IMR-90 (cell line): ENCODE measurements at regions not wholly inside any gene's neighbourhood (a gene's known extent, or its start where the extent isn't known, plus 50 kb on each side); places are given as distances from the start of the nearest gene placed in this dataset.

ENCODE experiments used
- ATAC-seq: fragments of 200-7000 bp; cut with Tn5 transposase; 2 replicates; pipeline ENCODE4 v1.9.1; 2020; ENCODE audit warnings: low read depth, mild to moderate bottlenecking, moderate library complexity
- BruUV-seq: library from RNA; stranded (reverse); fragments of 400-500 nt; replicated peaks from 2 replicates; lab custom pipeline; 2021; lab: Mats Ljungman, UMichigan
- CTCF ChIA-PET: fragments of 300-600 bp; formaldehyde crosslinking; extraction: SDS; loops from one replicate; lab custom pipeline; 2021; ENCODE audit warnings: antibody characterized with exemption; lab: Yijun Ruan, JAX
- POLR2A ChIA-PET: fragments of 300-600 bp; sonication (Branson Sonifier 250); formaldehyde crosslinking; loops from one replicate; lab custom pipeline; 2022; ENCODE audit warnings: antibody characterized with exemption; ENCODE audit not compliant: unreplicated experiment; lab: Charles Lee
- DNase-seq: peaks from one replicate; pipeline ENCODE4 v3.0.0; 2013
- H2AFZ ChIP-seq: replicated peaks from 2 replicates; pipeline ENCODE3; 2013; ENCODE audit warnings: low read length, mild to moderate bottlenecking; ENCODE audit not compliant: poor library complexity
- H2AK5ac ChIP-seq: 2 replicates; pipeline ENCODE4 v1.6.1; 2013; ENCODE audit warnings: low read depth, low read length, inconsistent platforms
- H2AK9ac ChIP-seq: replicated peaks from 2 replicates; pipeline ENCODE3; 2013; ENCODE audit warnings: mild to moderate bottlenecking, low read depth, low read length, moderate library complexity; ENCODE audit not compliant: poor library complexity
- H2BK120ac ChIP-seq: 2 replicates; pipeline ENCODE4 v1.6.1; 2013; ENCODE audit warnings: low read depth, low read length, inconsistent platforms
- H2BK15ac ChIP-seq: 3 replicates; pipeline ENCODE4 v1.6.1; 2013; ENCODE audit warnings: low read depth, low read length, inconsistent platforms
- H2BK20ac ChIP-seq: 2 replicates; pipeline ENCODE4 v1.6.1; 2013; ENCODE audit warnings: low read depth, mild to moderate bottlenecking, inconsistent platforms, low read length, moderate library complexity
- H2BK5ac ChIP-seq: 2 replicates; pipeline ENCODE4 v1.6.1; 2013; ENCODE audit warnings: mild to moderate bottlenecking, low read depth, low read length, inconsistent platforms; ENCODE audit not compliant: poor library complexity, severe bottlenecking
- H3K14ac ChIP-seq: replicated peaks from 2 replicates; pipeline ENCODE4 v1.6.1; 2013; ENCODE audit warnings: low read depth, low read length, inconsistent platforms
- H3K18ac ChIP-seq: 2 replicates; pipeline ENCODE4 v1.6.1; 2013; ENCODE audit warnings: low read depth, low read length, control low read depth
- H3K23ac ChIP-seq: 2 replicates; pipeline ENCODE4 v1.6.1; 2013; ENCODE audit warnings: low read depth, low read length, inconsistent platforms
- H3K27ac ChIP-seq: 2 replicates; pipeline ENCODE4 v1.5.1; 2013; ENCODE audit warnings: mild to moderate bottlenecking, control low read depth, low read length; ENCODE audit not compliant: insufficient read depth
- H3K27me3 ChIP-seq: 2 replicates; pipeline ENCODE4 v1.6.1; 2013; ENCODE audit warnings: low read length; ENCODE audit not compliant: control insufficient read depth, insufficient read depth
- H3K36me3 ChIP-seq: 2 replicates; pipeline ENCODE4 v1.6.1; 2013; ENCODE audit warnings: low read length, mixed read lengths; ENCODE audit not compliant: control insufficient read depth, insufficient read depth
- H3K4ac ChIP-seq: 2 replicates; pipeline ENCODE4 v1.6.1; 2013; ENCODE audit warnings: low read depth, low read length, inconsistent platforms
- H3K4me1 ChIP-seq: 2 replicates; pipeline ENCODE4 v1.6.1; 2013; ENCODE audit warnings: low read length, mixed read lengths; ENCODE audit not compliant: control insufficient read depth, insufficient read depth
- H3K4me2 ChIP-seq: 2 replicates; pipeline ENCODE4 v1.6.1; 2013; ENCODE audit warnings: low read depth, mild to moderate bottlenecking, control low read depth, low read length, moderate library complexity
- H3K4me3 ChIP-seq: 2 replicates; pipeline ENCODE4 v1.5.1; 2013; ENCODE audit warnings: low read depth, mild to moderate bottlenecking, control low read depth, low read length, moderate library complexity; ENCODE audit not compliant: insufficient read depth
- H3K56ac ChIP-seq: 2 replicates; pipeline ENCODE4 v1.6.1; 2013; ENCODE audit warnings: low read length, inconsistent platforms; ENCODE audit not compliant: insufficient read depth; ENCODE audit errors: extremely low read depth
- H3K79me1 ChIP-seq, 2 experiments: 2 replicates each; pipeline ENCODE4 v1.6.1; 2013; ENCODE audit warnings: low read length in 2 of 2, inconsistent platforms in 1 of 2, low read depth in 1 of 2
- H3K9ac ChIP-seq: 2 replicates; pipeline ENCODE4 v1.6.1; 2013; ENCODE audit warnings: low read depth, low read length, control low read depth
- H3K9me1 ChIP-seq: 2 replicates; pipeline ENCODE4 v1.6.1; 2013; ENCODE audit warnings: low read length, inconsistent platforms; ENCODE audit not compliant: insufficient read depth
- H3K9me3 ChIP-seq: 2 replicates; pipeline ENCODE4 v1.6.1; 2013; ENCODE audit warnings: low read length; ENCODE audit not compliant: control insufficient read depth, insufficient read depth
- H4K20me1 ChIP-seq: 2 replicates; pipeline ENCODE4 v1.6.1; 2013; ENCODE audit warnings: low read length, inconsistent platforms; ENCODE audit not compliant: insufficient read depth
- H4K5ac ChIP-seq: 2 replicates; pipeline ENCODE4 v1.6.1; 2013; ENCODE audit warnings: mild to moderate bottlenecking, low read depth, low read length, control low read depth
- H4K8ac ChIP-seq, 2 experiments: 2 replicates each; pipeline ENCODE4 v1.6.1; 2013; ENCODE audit warnings: low read depth in 2 of 2, low read length in 2 of 2, control low read depth in 1 of 2, inconsistent platforms in 1 of 2
- H4K91ac ChIP-seq: 2 replicates; pipeline ENCODE4 v1.6.1; 2013; ENCODE audit warnings: low read depth, low read length, inconsistent platforms; ENCODE audit not compliant: insufficient read depth
- BHLHE40 ChIP-seq: fragments of 150-350 bp; IDR thresholded peaks from 2 replicates; pipeline ENCODE4 v1.6.1; 2016; ENCODE audit warnings: mild to moderate bottlenecking, low read depth, low read length
- CEBPB ChIP-seq: IDR thresholded peaks from 2 replicates; pipeline ENCODE4 v1.6.1; 2012; ENCODE audit warnings: low read depth, low read length, improper control_type of control experiment
- CHD1 ChIP-seq: IDR thresholded peaks from 2 replicates; pipeline ENCODE4 v1.6.1; 2012; ENCODE audit warnings: low read depth, low read length, improper control_type of control experiment
- FOS ChIP-seq: fragments of 150-350 bp; IDR thresholded peaks from 2 replicates; pipeline ENCODE4 v1.6.1; 2016; ENCODE audit warnings: low read depth, low read length
- MAZ ChIP-seq: IDR thresholded peaks from 2 replicates; pipeline ENCODE4 v1.6.1; 2012; ENCODE audit warnings: low read depth, mild to moderate bottlenecking, low read length, improper control_type of control experiment, moderate library complexity, borderline replicate concordance
- RFX5 ChIP-seq: IDR thresholded peaks from 2 replicates; pipeline ENCODE4 v1.8.0; 2012; ENCODE audit warnings: low read depth, mild to moderate bottlenecking, low read length, moderate library complexity
- WGBS, 2 experiments: methylation state at CpG; one replicate each; pipeline versions ENCODE4 v1.1.5 to v1.1.7; 2013; ENCODE audit warnings: missing lambda C conversion rate in 2 of 2; ENCODE audit not compliant: insufficient read length in 1 of 2; ENCODE audit errors: extremely low coverage in 2 of 2; 5-methylcytosine and 5-hydroxymethylcytosine counted together
- dilution Hi-C: fragments of 300-500 bp; cut with HindIII; formaldehyde crosslinking; loops from one replicate; pipeline ENCODE4 v1.14.3; 2018; ENCODE audit warnings: low sequenced_read_pairs; ENCODE audit not compliant: unreplicated experiment
- in situ Hi-C: fragments of 300-500 bp; cut with MboI; formaldehyde crosslinking; loops from 3 replicates; pipeline ENCODE4 v1.14.3; 2019; ENCODE audit warnings: low sequenced_read_pairs, inconsistent platforms, mixed read lengths
- intact Hi-C: fragments of 100-400 bp; cut with micrococcal nuclease; formaldehyde crosslinking; loops from 2 replicates; pipeline ENCODE4 v1.10.0; 2022
- TF ChIP-seq, protein P1 (sequence below): fragments of 150-350 bp; IDR thresholded peaks from 2 replicates; pipeline ENCODE4 v1.6.1; 2017; ENCODE audit warnings: mild to moderate bottlenecking, antibody characterized with exemption, low read length, low read depth

DNA sequence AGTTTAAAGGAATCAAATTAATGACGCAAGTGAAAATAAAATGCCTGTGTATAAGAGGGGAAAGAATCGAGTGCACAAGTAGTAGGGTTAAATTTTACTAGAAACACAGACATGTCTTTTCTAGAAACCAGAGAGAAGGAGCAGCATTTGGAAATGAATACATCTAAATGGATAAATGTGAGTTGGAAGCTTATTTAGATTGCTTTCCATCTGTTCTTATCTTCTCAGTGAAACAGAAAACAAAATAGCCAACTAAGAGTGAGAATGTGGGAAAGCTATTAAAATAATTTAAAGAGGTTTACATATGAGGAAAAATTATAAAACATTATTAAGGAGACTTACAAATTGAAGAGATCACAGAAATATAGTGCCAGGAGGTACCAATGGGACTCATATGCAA, 1818.9 kb upstream of the FLRT2 start:
- no peak overlapping the region for H3K27ac ChIP-seq
- H4K20me1 ChIP-seq: no peaks in the 10 kb centered on the region
- no peak overlapping the region for H3K4me3 ChIP-seq
- no peak overlapping the region for H4K8ac ChIP-seq
- ATAC-seq (no peak), DNase-seq (no peak)
- no TSS peak for BruUV-seq
- H3K18ac ChIP-seq: no peak overlapping the region
- H2BK15ac ChIP-seq: no peak overlapping the region
- H3K36me3 ChIP-seq: no peaks in the 10 kb centered on the region
- H3K9ac ChIP-seq: no peak overlapping the region
- dilution Hi-C loops: no loop called here
- peaks cover 6% of the 10 kb centered on the region for H3K4me1 ChIP-seq
- no peak overlapping the region for H4K91ac ChIP-seq
- H2BK120ac ChIP-seq: no peak overlapping the region
- no peak overlapping the region for H4K5ac ChIP-seq
- no peak overlapping the region for H2AFZ ChIP-seq
- H2AK9ac ChIP-seq: no peak overlapping the region
- no peaks in the 10 kb centered on the region for H3K79me1 ChIP-seq
- in situ Hi-C loops: no loop called here
- H3K27me3 ChIP-seq: no peaks in the 10 kb centered on the region
- no peak overlapping the region for H3K56ac ChIP-seq
- intact Hi-C loops: no loop called here
- no peaks in the 10 kb centered on the region for H3K9me1 ChIP-seq
- H3K4ac ChIP-seq: no peak overlapping the region
- no peak overlapping the region for H3K23ac ChIP-seq
- no peak for TF ChIP-seq FOS
- TF ChIP-seq BHLHE40: no peak
- TF ChIP-seq CHD1: no peak
- no peak for TF ChIP-seq CEBPB
- no peak for TF ChIP-seq RFX5
- TF ChIP-seq, protein P1, sequence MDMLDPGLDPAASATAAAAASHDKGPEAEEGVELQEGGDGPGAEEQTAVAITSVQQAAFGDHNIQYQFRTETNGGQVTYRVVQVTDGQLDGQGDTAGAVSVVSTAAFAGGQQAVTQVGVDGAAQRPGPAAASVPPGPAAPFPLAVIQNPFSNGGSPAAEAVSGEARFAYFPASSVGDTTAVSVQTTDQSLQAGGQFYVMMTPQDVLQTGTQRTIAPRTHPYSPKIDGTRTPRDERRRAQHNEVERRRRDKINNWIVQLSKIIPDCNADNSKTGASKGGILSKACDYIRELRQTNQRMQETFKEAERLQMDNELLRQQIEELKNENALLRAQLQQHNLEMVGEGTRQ: no peak
- TF ChIP-seq MAZ: no peak
- H3K4me2 ChIP-seq: no peak overlapping the region
- no CpG with 5 or more reads among the region's 2 CpGs for WGBS, 2 experiments
- ChIA-PET CTCF (no interaction called here), POLR2A (no interaction called here)
- no peak overlapping the region for H3K14ac ChIP-seq
- no peak overlapping the region for H2BK20ac ChIP-seq
- H2AK5ac ChIP-seq: no peak overlapping the region
- H3K9me3 ChIP-seq: no peaks in the 10 kb centered on the region
- no peak overlapping the region for H2BK5ac ChIP-seq
